ENCODE measurements at regions not wholly inside any gene's neighbourhood (a gene's known extent, or its start where the extent isn't known, plus 50 kb on each side); places are given as distances from the start of the nearest gene placed in this dataset.
"Not testable (repeated sequence)": the region's sequence is repeated elsewhere in the genome, so short reads cannot be mapped to it uniquely, and the experiment has no call there.

DNA sequence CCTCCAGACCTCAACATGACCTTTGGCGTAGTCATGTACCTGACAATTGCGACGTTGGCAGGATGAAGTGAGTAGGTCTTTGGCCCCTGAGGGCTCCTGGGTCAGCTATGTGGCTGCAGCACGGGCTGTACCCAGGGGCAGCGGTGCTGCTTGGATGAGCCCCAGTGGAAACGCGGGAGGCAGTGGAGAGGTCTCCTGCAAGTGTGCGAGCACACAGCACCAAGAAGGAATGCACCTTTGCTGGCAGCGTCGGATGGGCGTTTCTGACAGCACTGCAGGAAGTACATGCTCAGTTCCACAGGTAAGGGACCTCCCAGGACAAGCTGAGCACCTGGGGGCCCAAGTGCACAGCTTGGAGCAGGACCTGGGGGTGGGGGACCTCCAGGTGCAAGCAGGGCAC, 67.4 kb upstream of the UNC13C start:
- DNase-seq, result no peak
- no peak overlapping the region for H3K27ac ChIP-seq
- H3K4me3 ChIP-seq, result no peak overlapping the region
- H3K27me3 ChIP-seq, result peaks cover 0 to 9% (median 0%) of the 10 kb centered on the region in 9 donors
- intact Hi-C loops (cut with DNase I), result loop anchor here in 1 of 10 donors (10.0 kb wide), 1 partner anchor 56 kb away; no protein-coding TSS in a partner anchor
- WGBS, 4 donors, result 58 to 73% (median 65%) methylated on average over 7 to 11 of the region's 11 CpGs
- no peaks in the 10 kb centered on the region for H3K36me3 ChIP-seq
- no peaks in the 10 kb centered on the region for H3K9me3 ChIP-seq
- TF ChIP-seq CTCF (IDR thresholded peaks at IDR 0.05) (no peak), POLR2A (IDR thresholded peaks at IDR 0.05) (no peak)
- no peak for ATAC-seq
- no peaks in the 10 kb centered on the region for H3K4me1 ChIP-seq

DNA sequence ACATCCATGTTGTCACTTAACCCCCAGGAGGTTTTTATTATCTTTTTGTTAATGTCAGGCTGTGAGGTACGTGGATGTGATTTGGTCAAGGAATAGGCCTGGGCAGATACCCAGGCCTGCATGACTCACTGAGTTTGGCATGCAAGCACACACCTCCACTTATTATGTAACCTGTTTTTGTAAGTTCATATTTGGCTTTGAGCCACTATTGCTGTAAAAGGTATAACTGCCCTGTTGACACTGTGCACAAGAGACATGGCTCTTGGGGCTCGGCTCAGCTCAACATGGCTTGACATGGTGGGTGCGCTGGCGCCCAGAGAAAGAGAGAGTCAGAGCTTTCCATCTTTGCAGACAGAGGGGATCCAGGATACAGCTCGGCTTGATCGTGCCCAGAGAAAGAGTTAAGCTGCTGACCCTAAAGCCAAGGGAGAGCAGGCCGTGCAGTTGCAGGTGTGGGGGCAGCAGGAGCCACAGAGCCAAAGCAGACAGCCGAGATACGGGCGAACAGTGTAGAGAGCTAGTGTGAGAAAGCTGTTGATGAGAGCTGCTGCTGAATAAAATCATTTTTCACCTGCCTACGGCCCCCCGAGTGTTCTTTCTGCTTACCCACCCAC, 67.9 kb upstream of the UNC13C start:
- no peak for DNase-seq
- H3K4me3 ChIP-seq, result no peak overlapping the region
- 53 to 59% (median 56%) methylated on average over 12 of the region's 12 CpGs for WGBS, 4 donors
- H3K27me3 ChIP-seq, result peaks cover 0 to 9% (median 0%) of the 10 kb centered on the region in 9 donors
- intact Hi-C loops (cut with DNase I), result loop anchor here in 1 of 10 donors (10.0 kb wide), 1 partner anchor 56 kb away; no protein-coding TSS in a partner anchor
- H3K9me3 ChIP-seq, result no peaks in the 10 kb centered on the region
- no peak for TF ChIP-seq POLR2A (IDR thresholded peaks at IDR 0.05)
- TF ChIP-seq CTCF (IDR thresholded peaks at IDR 0.05), result no peak
- no peaks in the 10 kb centered on the region for H3K36me3 ChIP-seq
- H3K27ac ChIP-seq, result no peak overlapping the region
- ATAC-seq, result no peak
- H3K4me1 ChIP-seq, result no peaks in the 10 kb centered on the region

GRCh38 chr15:53903129-53903528, 75.1 kb upstream of the UNC13C start:
- no peaks in the 10 kb centered on the region for H3K36me3 ChIP-seq
- no peaks in the 10 kb centered on the region for H3K27me3 ChIP-seq
- DNase-seq (no peak), ATAC-seq (no peak)
- no peak overlapping the region for H3K27ac ChIP-seq
- intact Hi-C loops (cut with DNase I), result loop anchor here in 2 of 10 donors (10.0 kb wide), 2 partner anchors 48 to 58 kb away; no protein-coding TSS in a partner anchor
- H3K9me3 ChIP-seq, result no peaks in the 10 kb centered on the region
- H3K4me3 ChIP-seq, result no peak overlapping the region
- TF ChIP-seq POLR2A (IDR thresholded peaks at IDR 0.05) (no peak), CTCF (IDR thresholded peaks at IDR 0.05) (no peak)
- WGBS, 4 donors, result 85 to 94% (median 88%) methylated on average over 1 of the region's 1 CpG
- no peaks in the 10 kb centered on the region for H3K4me1 ChIP-seq

DNA sequence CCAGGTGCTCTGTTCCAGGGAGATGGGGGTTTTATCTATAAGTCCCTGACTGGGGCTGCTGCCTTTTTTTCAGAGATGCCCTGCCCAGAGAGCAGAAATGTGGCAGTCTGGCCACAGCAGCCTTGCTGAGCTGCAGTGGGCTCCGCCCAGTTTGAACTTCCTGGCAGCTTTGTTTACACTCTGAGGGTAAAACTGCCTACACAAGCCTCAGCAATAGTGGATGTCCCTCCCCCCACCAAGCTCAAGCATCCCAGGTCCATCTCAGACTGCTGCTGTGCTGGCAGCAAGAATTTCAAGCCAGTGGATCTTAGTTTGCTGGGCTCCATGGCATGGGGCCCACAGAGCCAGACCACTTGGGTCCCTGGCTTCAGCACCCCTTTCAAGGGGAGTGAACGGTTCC, 84.8 kb upstream of the UNC13C start:
- 67 to 71% (median 69%) methylated on average over 1 to 2 of the region's 2 CpGs for WGBS, 4 donors
- not testable (repeated sequence) for ATAC-seq, H3K4me3 ChIP-seq, H3K27ac ChIP-seq, H3K36me3 ChIP-seq, H3K27me3 ChIP-seq, H3K4me1 ChIP-seq, H3K9me3 ChIP-seq, DNase-seq
- intact Hi-C loops (cut with DNase I), result loop anchor here in 1 of 10 donors (10.0 kb wide), 1 partner anchor 59 kb away; no protein-coding TSS in a partner anchor

DNA sequence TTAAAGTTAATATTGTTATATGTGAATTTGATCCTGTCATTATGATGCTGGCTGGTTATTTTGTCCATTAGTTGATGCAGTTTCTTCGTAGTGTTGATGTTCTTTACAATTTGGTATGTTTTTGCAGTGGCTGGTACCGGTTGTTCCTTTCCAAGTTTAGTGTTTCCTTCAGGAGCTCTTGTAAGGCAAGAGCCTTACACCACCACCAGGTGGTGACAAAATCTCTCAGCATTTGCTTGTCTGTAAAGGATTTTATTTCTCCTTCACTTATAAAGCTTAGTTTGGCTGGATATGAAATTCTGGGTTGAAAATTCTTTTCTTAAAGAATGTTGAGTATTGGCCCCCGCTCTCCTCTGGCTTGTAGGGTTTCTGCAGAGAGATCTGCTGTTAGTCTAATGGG, 86.4 kb upstream of the UNC13C start:
- H3K4me1 ChIP-seq, H3K27me3 ChIP-seq, DNase-seq, H3K27ac ChIP-seq, ATAC-seq, H3K9me3 ChIP-seq, H3K36me3 ChIP-seq, H3K4me3 ChIP-seq: not testable (repeated sequence)
- WGBS, 4 donors, result 57 to 77% (median 65%) methylated on average over 3 of the region's 3 CpGs
- intact Hi-C loops (cut with DNase I), result loop anchor here in 1 of 10 donors (10.0 kb wide), 1 partner anchor 57 kb away; no protein-coding TSS in a partner anchor
